ENCODE measurements at regions not wholly inside any gene's neighbourhood (a gene's known extent, or its start where the extent isn't known, plus 50 kb on each side); places are given as distances from the start of the nearest gene placed in this dataset.

GRCh38 chr2:58515827-58516573, 274.9 kb upstream of the FANCL start:
- ChIA-PET CTCF (ENCODE audit: partially characterized antibody) (interaction anchor here (0.5 to 1.5 kb wide), 2 partner anchors 38 to 1768 kb away, joined by 5 read pairs; no protein-coding TSS in a partner anchor), POLR2A (ENCODE audit: partially characterized antibody) (interaction anchor here (1.2 to 1.4 kb wide), 2 partner anchors 18 to 25 kb away, joined by 3 read pairs; no protein-coding TSS in a partner anchor)
- Histone ChIP-seq H4K20me1 (replicated peaks in 1 of 2; ENCODE audit: control insufficient read depth in 1 of 2, insufficient read depth in 2 of 2, low read length in 2 of 2) (no peaks in the 10 kb centered on the region), H3K9ac (replicated peaks in 1 of 4; ENCODE audit: extremely low read depth in 1 of 4, low read depth in 3 of 4, low read length in 3 of 4) (no peak overlapping the region), H2BK5ac (ENCODE audit: low read depth, low read length) (no peak overlapping the region), H3K27ac (ENCODE audit: low read depth, low read length) (no peak overlapping the region), H3K4me3 (ENCODE audit: extremely low read depth in 1 of 4, insufficient read depth in 2 of 4, low read depth in 3 of 4, low read length in 4 of 4) (no peak overlapping the region), H3K9me3 (ENCODE audit: insufficient read depth in 2 of 2, low read depth in 1 of 2, low read length in 1 of 2) (no peaks in the 10 kb centered on the region), H3K14ac (ENCODE audit: insufficient read length) (no peak overlapping the region), H3K18ac (ENCODE audit: extremely low read depth, low read length) (peak overlapping the region; percentile 85; the same call in 1 of the 2 replicates), H3K23me2 (ENCODE audit: low read depth, low read length) (no peaks in the 10 kb centered on the region), H3K79me2 (ENCODE audit: control insufficient read depth in 1 of 2, insufficient read depth in 2 of 2, low read length in 2 of 2) (no peaks in the 10 kb centered on the region), H2AFZ (ENCODE audit: low read length) (no peak overlapping the region), H4K91ac (replicated peaks; ENCODE audit: insufficient read length, low read length) (no peak overlapping the region), H3K4ac (replicated peaks; ENCODE audit: insufficient read length, low read depth, low read length) (no peak overlapping the region), H3K56ac (replicated peaks; ENCODE audit: insufficient read length, low read depth, low read length) (no peak overlapping the region), H3K23ac (ENCODE audit: insufficient read length) (no peak overlapping the region), H3K79me1 (ENCODE audit: low read depth, low read length) (no peaks in the 10 kb centered on the region), H2BK20ac (ENCODE audit: low read length) (peak overlapping the region; percentile 10; the same call in 1 of the 2 replicates), H2BK120ac (replicated peaks; ENCODE audit: low read depth, low read length) (no peak overlapping the region), H3K27me3 (replicated peaks in 1 of 4; ENCODE audit: control insufficient read depth in 3 of 4, extremely low read depth in 1 of 4, insufficient read depth in 3 of 4, low read length in 3 of 4) (no peaks in the 10 kb centered on the region), H2BK12ac (ENCODE audit: low read depth, low read length) (peak overlapping the region; percentile 41; the same call in 1 of the 2 replicates), H4K8ac (ENCODE audit: extremely low read depth, insufficient read depth, low read length) (no peak overlapping the region), H3K36me3 (ENCODE audit: control insufficient read depth in 2 of 4, insufficient read depth in 4 of 4, low read length in 3 of 4) (no peaks in the 10 kb centered on the region), H2BK15ac (ENCODE audit: low read length) (no peak overlapping the region), H2AK5ac (ENCODE audit: low read depth, low read length) (no peak overlapping the region; the same call in 1 of the 2 replicates), H3K4me1 (replicated peaks in 1 of 4; ENCODE audit: control insufficient read depth in 3 of 4, insufficient read depth in 4 of 4, low read length in 3 of 4) (peaks cover 0 to 8% (median 7%) of the 10 kb centered on the region in 4 experiments; a peak in 3 of 7 replicates), H4K5ac (ENCODE audit: insufficient read length, low read depth, low read length) (no peak overlapping the region), H3K4me2 (ENCODE audit: insufficient read depth in 1 of 2, low read depth in 2 of 2, low read length in 2 of 2) (no peak overlapping the region)
- DNase-seq (ENCODE audit: low read depth in 1 of 2, low spot score in 2 of 2), result no peak
- FAIRE-seq, result no peak
- WGBS, 2 experiments (ENCODE audit: extremely low coverage in 1 of 2, insufficient coverage in 1 of 2, insufficient read length in 1 of 2, insufficient replicate concordance in 2 of 2, low coverage in 1 of 2, low lambda C conversion rate in 2 of 2, missing lambda C conversion rate in 1 of 2), result 98% methylated on average over 2 of the region's 2 CpGs; no CpG with 5 or more reads in 1 of the 2 experiments
- TF ChIP-seq RBBP5 (IDR thresholded peaks at IDR 0.05; ENCODE audit: borderline replicate concordance, low read depth, low read length) (no peak), EP300 (IDR thresholded peaks at IDR 0.05; ENCODE audit: borderline replicate concordance in 1 of 2, low read depth in 2 of 2, low read length in 2 of 2) (no peak), YY1 (IDR thresholded peaks at IDR 0.05; ENCODE audit: low read depth, low read length) (no peak), SIX5 (IDR thresholded peaks at IDR 0.05; ENCODE audit: low read depth, low read length) (no peak), FOSL1 (IDR thresholded peaks at IDR 0.05; ENCODE audit: insufficient read depth, low read depth, low read length) (no peak), KDM5A (IDR thresholded peaks at IDR 0.05; ENCODE audit: low read length) (no peak)
